Osteocyte (in vitro differentiated cells): ENCODE measurements at regions not wholly inside any gene's neighbourhood (a gene's known extent, or its start where the extent isn't known, plus 50 kb on each side); places are given as distances from the start of the nearest gene placed in this dataset.

Source experiments
- DNase-seq: peaks from one replicate; pipeline ENCODE4 v3.0.0; 2021; ENCODE audit warnings: mixed read lengths; ENCODE audit not compliant: unreplicated experiment; ENCODE audit errors: extremely low spot score
- H3K27ac Mint-ChIP-seq: one replicate; pipeline ENCODE4 v1.8.0; 2021; ENCODE audit warnings: mild to moderate bottlenecking, mixed read lengths; ENCODE audit not compliant: unreplicated experiment
- H3K27me3 Mint-ChIP-seq: one replicate; pipeline ENCODE4 v1.8.0; 2021; ENCODE audit warnings: mixed read lengths; ENCODE audit not compliant: unreplicated experiment
- H3K36me3 Mint-ChIP-seq: one replicate; pipeline ENCODE4 v1.8.0; 2021; ENCODE audit warnings: mixed read lengths; ENCODE audit not compliant: unreplicated experiment
- H3K4me1 Mint-ChIP-seq: one replicate; pipeline ENCODE4 v1.8.0; 2021; ENCODE audit warnings: mixed read lengths; ENCODE audit not compliant: unreplicated experiment
- H3K4me3 Mint-ChIP-seq: one replicate; pipeline ENCODE4 v1.8.0; 2021; ENCODE audit warnings: mild to moderate bottlenecking, moderate library complexity, mixed read lengths; ENCODE audit not compliant: unreplicated experiment
- H3K9me3 Mint-ChIP-seq: one replicate; pipeline ENCODE4 v1.8.0; 2021; ENCODE audit warnings: mixed read lengths; ENCODE audit not compliant: unreplicated experiment
- CTCF ChIP-seq: fragments of 200-600 bp; sonication (generic); IDR thresholded peaks from 2 replicates; pipeline ENCODE4 v1.5.0; 2021; ENCODE audit warnings: antibody characterized with exemption, mild to moderate bottlenecking, moderate library complexity

GRCh38 chr6:19538096-19538495, 299.1 kb upstream of the ID4 start:
- Mint-ChIP-seq H3K27me3 (no peaks in the 10 kb centered on the region), H3K9me3 (no peaks in the 10 kb centered on the region), H3K4me3 (no peak overlapping the region), H3K27ac (no peak overlapping the region), H3K4me1 (no peaks in the 10 kb centered on the region), H3K36me3 (no peaks in the 10 kb centered on the region)
- no peak for TF ChIP-seq CTCF
- DNase-seq = no peak

- H3K27me3 Mint-ChIP-seq = no peaks in the 10 kb centered on the region
Measured at GRCh38 chr6:19547507-19547906, 289.7 kb upstream of the ID4 start.

GRCh38 chr6:19549109-19549508, 288.1 kb upstream of the ID4 start:
- H3K36me3 Mint-ChIP-seq = no peaks in the 10 kb centered on the region
- no peak overlapping the region for H3K27ac Mint-ChIP-seq
- no peak for DNase-seq
- H3K9me3 Mint-ChIP-seq = peaks cover 8% of the 10 kb centered on the region
- no peaks in the 10 kb centered on the region for H3K27me3 Mint-ChIP-seq
- no peaks in the 10 kb centered on the region for H3K4me1 Mint-ChIP-seq
- no peak overlapping the region for H3K4me3 Mint-ChIP-seq
- no peak for TF ChIP-seq CTCF

More at GRCh38 chr6:19547507-19547906, 289.7 kb upstream of the ID4 start:
- H3K4me3 Mint-ChIP-seq = no peak overlapping the region
- H3K9me3 Mint-ChIP-seq = no peaks in the 10 kb centered on the region
- H3K36me3 Mint-ChIP-seq = no peaks in the 10 kb centered on the region
- H3K4me1 Mint-ChIP-seq = no peaks in the 10 kb centered on the region
- no peak for TF ChIP-seq CTCF
- H3K27ac Mint-ChIP-seq = no peak overlapping the region
- no peak for DNase-seq

- DNase-seq = no peak
- H3K36me3 Mint-ChIP-seq = no peaks in the 10 kb centered on the region
- no peak for TF ChIP-seq CTCF
- H3K4me1 Mint-ChIP-seq = no peaks in the 10 kb centered on the region
- no peak overlapping the region for H3K4me3 Mint-ChIP-seq
- H3K27me3 Mint-ChIP-seq = no peaks in the 10 kb centered on the region
- H3K27ac Mint-ChIP-seq = no peak overlapping the region
- H3K9me3 Mint-ChIP-seq = peaks cover 8% of the 10 kb centered on the region
Measured at GRCh38 chr6:19550380-19550779, 286.8 kb upstream of the ID4 start.

- Mint-ChIP-seq H3K36me3 (no peaks in the 10 kb centered on the region), H3K27ac (no peak overlapping the region), H3K4me3 (no peak overlapping the region), H3K4me1 (no peaks in the 10 kb centered on the region), H3K27me3 (no peaks in the 10 kb centered on the region), H3K9me3 (peaks cover 8% of the 10 kb centered on the region)
- no peak for DNase-seq
- no peak for TF ChIP-seq CTCF
Measured at GRCh38 chr6:19551611-19552010, 285.6 kb upstream of the ID4 start.
